ENCODE measurements at regions not wholly inside any gene's neighbourhood (a gene's known extent, or its start where the extent isn't known, plus 50 kb on each side); places are given as distances from the start of the nearest gene placed in this dataset.

DNA sequence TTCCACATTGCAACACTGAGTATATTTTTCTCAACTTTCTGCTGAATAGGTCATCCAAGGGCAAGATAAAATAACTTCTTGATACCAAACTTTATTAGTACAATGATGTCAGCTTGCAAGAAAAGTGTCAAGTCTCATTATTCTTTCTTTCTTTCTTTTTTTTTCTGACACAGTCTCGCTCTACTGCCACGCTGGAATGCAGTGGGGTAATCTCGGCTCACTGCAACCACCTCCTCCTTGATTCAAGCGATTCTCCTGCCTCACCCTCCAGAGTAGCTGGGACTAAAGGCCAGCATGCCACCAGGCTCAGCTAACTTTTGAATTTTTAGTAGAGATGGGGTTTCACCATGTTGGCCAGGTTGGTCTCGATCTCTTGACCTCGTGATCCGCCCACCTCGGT is 523.4 kb downstream of the FSCB start:
- TF ChIP-seq, protein P1, sequence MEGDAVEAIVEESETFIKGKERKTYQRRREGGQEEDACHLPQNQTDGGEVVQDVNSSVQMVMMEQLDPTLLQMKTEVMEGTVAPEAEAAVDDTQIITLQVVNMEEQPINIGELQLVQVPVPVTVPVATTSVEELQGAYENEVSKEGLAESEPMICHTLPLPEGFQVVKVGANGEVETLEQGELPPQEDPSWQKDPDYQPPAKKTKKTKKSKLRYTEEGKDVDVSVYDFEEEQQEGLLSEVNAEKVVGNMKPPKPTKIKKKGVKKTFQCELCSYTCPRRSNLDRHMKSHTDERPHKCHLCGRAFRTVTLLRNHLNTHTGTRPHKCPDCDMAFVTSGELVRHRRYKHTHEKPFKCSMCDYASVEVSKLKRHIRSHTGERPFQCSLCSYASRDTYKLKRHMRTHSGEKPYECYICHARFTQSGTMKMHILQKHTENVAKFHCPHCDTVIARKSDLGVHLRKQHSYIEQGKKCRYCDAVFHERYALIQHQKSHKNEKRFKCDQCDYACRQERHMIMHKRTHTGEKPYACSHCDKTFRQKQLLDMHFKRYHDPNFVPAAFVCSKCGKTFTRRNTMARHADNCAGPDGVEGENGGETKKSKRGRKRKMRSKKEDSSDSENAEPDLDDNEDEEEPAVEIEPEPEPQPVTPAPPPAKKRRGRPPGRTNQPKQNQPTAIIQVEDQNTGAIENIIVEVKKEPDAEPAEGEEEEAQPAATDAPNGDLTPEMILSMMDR (tag by site-specific recombination; IDR thresholded peaks at IDR 0.05) = no peak
- TF ChIP-seq ZNF302 (tag by site-specific recombination; IDR thresholded peaks at IDR 0.05; ENCODE audit: low read depth) = no peak
- no peak for TF ChIP-seq ZNF707 (tag by site-specific recombination; IDR thresholded peaks at IDR 0.05)
- TF ChIP-seq, protein P2, sequence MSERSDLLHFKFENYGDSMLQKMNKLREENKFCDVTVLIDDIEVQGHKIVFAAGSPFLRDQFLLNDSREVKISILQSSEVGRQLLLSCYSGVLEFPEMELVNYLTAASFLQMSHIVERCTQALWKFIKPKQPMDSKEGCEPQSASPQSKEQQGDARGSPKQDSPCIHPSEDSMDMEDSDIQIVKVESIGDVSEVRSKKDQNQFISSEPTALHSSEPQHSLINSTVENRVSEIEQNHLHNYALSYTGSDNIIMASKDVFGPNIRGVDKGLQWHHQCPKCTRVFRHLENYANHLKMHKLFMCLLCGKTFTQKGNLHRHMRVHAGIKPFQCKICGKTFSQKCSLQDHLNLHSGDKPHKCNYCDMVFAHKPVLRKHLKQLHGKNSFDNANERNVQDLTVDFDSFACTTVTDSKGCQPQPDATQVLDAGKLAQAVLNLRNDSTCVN (tag by site-specific recombination; optimal IDR thresholded peaks at IDR 0.05) = no peak
- TF ChIP-seq, protein P3, sequence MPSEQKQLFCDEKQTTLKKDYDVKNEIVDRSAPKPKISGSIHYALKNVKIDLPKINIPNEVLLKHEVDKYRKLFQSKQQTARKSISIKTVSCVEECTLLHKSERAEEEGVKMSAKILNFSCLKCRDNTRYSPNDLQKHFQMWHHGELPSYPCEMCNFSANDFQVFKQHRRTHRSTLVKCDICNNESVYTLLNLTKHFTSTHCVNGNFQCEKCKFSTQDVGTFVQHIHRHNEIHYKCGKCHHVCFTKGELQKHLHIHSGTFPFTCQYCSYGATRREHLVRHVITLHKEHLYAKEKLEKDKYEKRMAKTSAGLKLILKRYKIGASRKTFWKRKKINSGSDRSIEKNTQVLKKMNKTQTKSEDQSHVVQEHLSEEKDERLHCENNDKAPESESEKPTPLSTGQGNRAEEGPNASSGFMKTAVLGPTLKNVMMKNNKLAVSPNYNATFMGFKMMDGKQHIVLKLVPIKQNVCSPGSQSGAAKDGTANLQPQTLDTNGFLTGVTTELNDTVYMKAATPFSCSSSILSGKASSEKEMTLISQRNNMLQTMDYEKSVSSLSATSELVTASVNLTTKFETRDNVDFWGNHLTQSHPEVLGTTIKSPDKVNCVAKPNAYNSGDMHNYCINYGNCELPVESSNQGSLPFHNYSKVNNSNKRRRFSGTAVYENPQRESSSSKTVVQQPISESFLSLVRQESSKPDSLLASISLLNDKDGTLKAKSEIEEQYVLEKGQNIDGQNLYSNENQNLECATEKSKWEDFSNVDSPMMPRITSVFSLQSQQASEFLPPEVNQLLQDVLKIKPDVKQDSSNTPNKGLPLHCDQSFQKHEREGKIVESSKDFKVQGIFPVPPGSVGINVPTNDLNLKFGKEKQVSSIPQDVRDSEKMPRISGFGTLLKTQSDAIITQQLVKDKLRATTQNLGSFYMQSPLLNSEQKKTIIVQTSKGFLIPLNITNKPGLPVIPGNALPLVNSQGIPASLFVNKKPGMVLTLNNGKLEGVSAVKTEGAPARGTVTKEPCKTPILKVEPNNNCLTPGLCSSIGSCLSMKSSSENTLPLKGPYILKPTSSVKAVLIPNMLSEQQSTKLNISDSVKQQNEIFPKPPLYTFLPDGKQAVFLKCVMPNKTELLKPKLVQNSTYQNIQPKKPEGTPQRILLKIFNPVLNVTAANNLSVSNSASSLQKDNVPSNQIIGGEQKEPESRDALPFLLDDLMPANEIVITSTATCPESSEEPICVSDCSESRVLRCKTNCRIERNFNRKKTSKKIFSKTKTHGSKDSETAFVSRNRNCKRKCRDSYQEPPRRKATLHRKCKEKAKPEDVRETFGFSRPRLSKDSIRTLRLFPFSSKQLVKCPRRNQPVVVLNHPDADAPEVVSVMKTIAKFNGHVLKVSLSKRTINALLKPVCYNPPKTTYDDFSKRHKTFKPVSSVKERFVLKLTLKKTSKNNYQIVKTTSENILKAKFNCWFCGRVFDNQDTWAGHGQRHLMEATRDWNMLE (tag by site-specific recombination; conservative IDR thresholded peaks at IDR 0.05; ENCODE audit: low read depth) = no peak
- TF ChIP-seq, protein P4, sequence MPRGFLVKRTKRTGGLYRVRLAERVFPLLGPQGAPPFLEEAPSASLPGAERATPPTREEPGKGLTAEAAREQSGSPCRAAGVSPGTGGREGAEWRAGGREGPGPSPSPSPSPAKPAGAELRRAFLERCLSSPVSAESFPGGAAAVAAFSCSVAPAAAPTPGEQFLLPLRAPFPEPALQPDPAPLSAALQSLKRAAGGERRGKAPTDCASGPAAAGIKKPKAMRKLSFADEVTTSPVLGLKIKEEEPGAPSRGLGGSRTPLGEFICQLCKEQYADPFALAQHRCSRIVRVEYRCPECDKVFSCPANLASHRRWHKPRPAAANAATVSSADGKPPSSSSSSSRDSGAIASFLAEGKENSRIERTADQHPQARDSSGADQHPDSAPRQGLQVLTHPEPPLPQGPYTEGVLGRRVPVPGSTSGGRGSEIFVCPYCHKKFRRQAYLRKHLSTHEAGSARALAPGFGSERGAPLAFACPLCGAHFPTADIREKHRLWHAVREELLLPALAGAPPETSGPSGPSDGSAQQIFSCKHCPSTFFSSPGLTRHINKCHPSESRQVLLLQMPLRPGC (tag by site-specific recombination; IDR thresholded peaks at IDR 0.05) = no peak
- no peak for TF ChIP-seq ZNF791 (tag by site-specific recombination; IDR thresholded peaks at IDR 0.05)
- TF ChIP-seq, protein P5, sequence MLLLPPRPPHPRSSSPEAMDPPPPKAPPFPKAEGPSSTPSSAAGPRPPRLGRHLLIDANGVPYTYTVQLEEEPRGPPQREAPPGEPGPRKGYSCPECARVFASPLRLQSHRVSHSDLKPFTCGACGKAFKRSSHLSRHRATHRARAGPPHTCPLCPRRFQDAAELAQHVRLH (tag by site-specific recombination; IDR thresholded peaks at IDR 0.05) = no peak
- TF ChIP-seq ZNF121 (tag by site-specific recombination; IDR thresholded peaks at IDR 0.05) = no peak
- no peak for TF ChIP-seq ZBTB7A (tag by site-specific recombination; IDR thresholded peaks at IDR 0.05; ENCODE audit: low read depth)
- TF ChIP-seq ZNF138 (tag by site-specific recombination; IDR thresholded peaks at IDR 0.05; ENCODE audit: borderline replicate concordance) = no peak

Measured in HEK293 (cell line).